GM21529 (cell line): ENCODE measurements at regions not wholly inside any gene's neighbourhood (a gene's known extent, or its start where the extent isn't known, plus 50 kb on each side); places are given as distances from the start of the nearest gene placed in this dataset.
"Not testable (repeated sequence)": the region's sequence is repeated elsewhere in the genome, so short reads cannot be mapped to it uniquely, and the experiment has no call there.

ENCODE experiments used
- ATAC-seq: cut with Tn5 transposase; IDR thresholded peaks from one replicate; pipeline ENCODE4 v1.9.1; 2021; ENCODE audit not compliant: unreplicated experiment

DNA sequence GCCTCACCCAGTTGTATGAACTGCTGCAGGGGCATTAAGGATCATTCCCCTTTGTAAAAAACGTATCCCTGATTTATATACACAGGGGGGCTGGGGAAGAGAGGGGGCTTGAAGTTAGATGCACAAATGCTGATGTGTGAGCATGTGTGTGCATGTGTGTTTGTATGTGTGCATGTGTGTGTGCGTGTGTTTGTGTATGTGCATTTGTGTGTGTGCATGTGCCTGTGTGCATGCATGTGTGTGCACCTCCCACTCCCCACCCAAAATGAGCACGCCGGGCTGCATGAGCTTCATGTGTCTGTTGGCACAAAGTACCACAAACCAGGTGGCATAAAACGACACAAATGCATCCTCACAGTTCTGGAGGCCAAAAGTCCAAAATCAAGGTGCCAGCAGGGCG, 1315.2 kb downstream of the TBC1D22A start:
- no peak for ATAC-seq

GRCh38 chr22:48076008-48076407, 1313.6 kb downstream of the TBC1D22A start:
- no peak for ATAC-seq

GRCh38 chr22:48075604-48076003, 1313.2 kb downstream of the TBC1D22A start:
- no peak for ATAC-seq

- no peak for ATAC-seq
These were observed 1310.3 kb downstream of the TBC1D22A start for GRCh38 chr22:48072777-48073176.

- ATAC-seq: no peak
These were observed 1309.4 kb downstream of the TBC1D22A start for GRCh38 chr22:48071828-48072227.

DNA sequence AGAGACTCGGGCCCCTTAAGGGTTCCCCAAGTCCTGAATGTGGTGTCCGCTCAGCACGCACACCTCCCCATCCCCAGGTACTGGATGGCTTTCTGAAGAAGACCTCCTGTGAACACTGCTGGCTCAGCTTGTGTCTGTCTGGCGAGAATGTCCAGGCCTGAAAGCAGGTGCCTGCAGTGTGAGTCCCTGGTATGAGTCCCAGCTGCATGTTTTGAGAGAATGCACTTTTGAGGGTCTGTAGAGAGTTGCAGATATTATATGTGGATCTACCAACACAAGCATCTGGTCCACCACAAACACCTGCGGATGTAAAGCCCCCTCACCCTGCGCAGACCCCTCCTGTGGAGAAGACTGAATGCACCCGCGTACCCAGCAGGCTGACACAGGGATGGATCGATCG, 1308.9 kb downstream of the TBC1D22A start:
- no peak for ATAC-seq

DNA sequence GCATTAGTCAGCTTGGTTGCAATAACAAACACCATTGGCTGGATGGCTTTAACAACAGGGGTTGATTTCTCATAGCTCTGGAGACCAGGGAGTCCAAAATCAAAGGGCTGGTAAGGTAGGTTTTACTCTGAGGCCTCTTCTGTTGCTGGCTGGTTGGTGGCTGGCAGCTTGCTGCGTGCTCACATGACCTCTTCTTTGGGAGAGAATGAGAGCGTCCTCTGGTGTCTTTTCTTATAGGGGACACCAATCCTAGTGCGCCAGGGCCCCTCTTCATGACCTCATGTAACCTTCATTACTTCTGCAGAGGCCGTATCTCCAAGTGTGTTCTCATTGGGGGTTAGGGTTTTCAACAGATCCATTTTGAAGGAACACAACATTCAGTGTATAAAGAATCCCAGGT, 1308.3 kb downstream of the TBC1D22A start:
- no peak for ATAC-seq

GRCh38 chr22:48070083-48070482, 1307.6 kb downstream of the TBC1D22A start:
- no peak for ATAC-seq

- ATAC-seq: no peak
These were observed 1306.8 kb downstream of the TBC1D22A start for GRCh38 chr22:48069256-48069655.

DNA sequence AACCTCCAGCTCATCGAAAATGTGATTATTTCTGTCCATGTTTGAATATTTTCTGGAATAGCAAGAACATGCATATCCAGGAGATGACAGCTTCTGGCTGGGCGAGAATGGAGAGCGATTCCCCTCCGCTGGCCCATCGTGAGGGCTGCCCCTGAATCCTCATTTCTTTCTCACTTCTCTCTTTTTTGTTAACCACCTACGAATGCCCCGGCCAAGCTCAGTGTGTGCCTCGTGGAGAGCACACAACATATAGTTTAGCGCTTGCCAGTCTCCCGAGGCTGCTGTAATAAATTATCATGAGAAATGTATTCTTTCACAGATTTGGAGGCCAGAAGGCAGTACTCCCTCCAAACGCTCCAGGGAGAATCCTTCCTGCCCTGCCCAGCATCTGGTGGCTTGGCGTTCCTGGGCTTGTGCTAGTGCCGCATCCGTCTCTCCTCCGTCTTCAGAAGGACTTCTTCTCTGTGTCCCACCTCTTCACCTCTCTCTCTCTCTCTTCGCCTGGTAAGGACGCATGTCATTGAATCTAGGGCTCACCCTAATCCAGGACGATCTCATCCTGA, 1306.0 kb downstream of the TBC1D22A start:
- ATAC-seq: no peak

DNA sequence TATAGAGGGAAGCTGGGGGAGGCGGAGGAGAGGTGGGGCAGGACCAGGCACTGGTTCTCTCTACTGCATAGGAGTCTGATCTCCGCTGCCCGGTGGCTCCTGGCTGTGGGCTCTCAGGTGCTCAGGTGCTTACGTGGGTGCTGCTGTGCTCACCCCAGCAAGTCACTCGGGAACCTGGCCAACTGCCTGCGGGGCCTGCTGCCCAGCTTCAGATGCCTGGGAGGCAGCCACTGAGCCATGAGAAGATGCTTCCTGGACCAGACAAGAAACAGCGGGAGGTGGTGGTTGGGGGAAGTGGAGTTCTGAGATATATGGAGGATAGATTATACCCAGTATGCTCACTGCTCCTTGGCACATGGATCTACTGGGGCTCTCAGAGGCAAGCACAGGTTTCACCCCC, 1303.4 kb downstream of the TBC1D22A start:
- no peak for ATAC-seq

DNA sequence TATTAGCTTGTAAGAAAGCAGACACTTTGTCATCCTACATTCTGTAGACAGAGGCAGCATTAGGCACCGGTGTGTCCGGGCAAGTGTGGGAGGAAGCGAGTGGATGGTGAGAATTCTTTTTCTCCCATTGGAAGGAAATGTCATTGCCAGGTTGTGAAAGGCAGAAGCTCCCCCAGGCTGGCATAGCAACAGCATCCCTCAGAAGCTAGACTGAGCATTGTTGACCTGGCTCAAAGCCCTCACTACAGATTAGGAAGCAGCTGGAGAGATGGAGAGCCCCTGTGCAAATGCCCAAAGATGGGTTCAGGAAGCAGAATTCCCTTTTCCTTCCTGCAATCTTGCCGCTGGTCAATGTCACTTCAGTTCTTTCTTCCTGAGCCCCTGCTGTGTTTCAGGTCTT, 1299.3 kb downstream of the TBC1D22A start:
- ATAC-seq: no peak

DNA sequence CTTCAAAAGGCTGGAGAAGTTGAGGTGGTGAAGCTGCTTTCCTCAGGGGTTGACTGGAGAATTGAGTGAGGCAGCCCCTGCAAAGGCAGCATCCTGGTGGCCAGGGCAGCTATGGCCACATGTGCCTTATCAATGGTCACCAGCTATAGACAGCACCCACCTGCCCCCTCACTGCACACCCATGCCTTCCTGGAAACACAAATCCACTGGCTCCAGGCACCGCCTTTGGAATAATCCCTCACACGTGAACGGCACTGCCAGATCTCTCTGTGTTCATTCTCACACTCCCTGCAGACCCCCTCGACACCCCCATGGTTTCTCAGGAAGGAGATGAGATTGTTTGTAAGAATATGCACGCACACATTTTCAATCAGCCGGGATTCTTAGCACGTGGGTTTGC, 1297.8 kb downstream of the TBC1D22A start:
- no peak for ATAC-seq

- not testable (repeated sequence) for ATAC-seq
These were observed 1297.1 kb downstream of the TBC1D22A start for GRCh38 chr22:48059521-48059920.

GRCh38 chr22:48057116-48057835, 1294.8 kb downstream of the TBC1D22A start:
- ATAC-seq: no peak

DNA sequence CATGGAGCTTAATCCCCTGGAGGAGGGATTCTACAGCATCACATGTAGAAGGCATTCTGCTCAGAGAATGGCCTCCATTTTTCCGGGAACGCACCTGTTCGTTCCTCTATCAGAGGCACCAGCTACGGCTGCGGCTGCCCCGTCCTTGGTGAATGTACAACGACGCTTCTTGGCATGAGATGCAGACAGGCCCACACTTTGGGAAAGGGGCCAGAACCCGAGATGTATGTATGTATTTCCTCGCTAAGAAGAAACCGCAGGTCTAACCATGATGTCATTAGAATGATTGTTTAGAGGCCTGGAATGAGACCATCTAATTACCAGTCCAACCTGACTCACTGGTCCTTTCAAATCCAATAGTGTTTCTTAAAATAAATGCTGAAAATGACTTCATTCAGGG, 1293.4 kb downstream of the TBC1D22A start:
- ATAC-seq: no peak

DNA sequence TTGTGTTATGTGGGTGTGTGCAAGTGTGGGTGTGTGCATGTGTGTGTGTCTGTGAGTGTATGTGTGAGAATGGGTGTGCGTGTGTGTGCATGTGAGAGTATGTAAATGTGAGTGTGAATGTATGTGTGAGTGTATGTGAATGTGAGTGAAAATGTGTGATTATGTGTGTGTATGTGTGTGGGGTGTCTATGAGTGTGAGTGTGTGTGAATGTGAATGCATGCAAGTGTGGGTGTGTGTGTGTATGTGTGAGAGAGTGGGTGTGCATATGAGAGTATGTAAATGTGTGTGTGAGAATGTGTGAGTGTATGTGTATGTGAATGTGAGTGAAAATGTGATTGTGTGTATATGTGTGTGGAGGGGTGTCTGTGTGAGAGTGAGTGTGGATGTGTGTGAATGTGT, 1292.7 kb downstream of the TBC1D22A start:
- ATAC-seq: no peak

DNA sequence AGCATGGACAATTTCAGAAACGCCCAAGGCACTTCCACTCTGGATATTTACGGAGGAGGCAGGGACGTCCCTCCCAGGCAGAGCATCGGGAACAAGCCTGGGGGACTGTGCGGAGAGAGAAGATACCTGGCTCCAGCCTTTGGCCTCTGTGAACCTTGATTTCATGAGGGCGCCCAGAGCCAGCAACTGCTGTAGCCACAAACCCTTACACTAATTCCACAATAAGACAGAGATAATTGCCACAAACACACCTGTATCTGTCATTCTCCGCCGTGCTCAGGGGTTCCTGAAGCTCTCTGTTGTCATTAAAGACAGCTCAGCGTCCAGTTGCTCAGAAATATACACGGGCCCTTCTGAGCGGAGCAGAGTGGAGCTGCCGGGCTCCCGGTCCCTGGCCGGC, 1292.1 kb downstream of the TBC1D22A start:
- no peak for ATAC-seq

DNA sequence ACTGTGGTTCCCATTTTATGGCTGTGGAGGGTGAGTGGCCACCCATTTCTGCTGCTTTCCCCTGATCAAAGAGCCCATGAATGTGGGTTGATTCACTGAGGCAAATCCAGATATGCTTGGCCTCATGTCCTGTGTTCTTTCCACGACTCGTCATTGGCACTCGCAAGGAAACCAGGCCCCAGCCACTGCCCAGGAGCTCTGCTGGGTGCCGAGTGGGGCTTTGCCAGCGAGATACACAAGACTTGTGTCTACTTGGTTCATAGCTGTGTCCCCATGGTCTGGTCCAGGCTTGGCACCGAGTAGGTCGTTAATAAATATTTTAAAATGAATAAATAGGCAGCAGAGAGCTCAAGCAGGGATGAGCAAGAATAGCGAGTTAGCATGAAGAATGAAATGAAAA, 1291.5 kb downstream of the TBC1D22A start:
- ATAC-seq: no peak

DNA sequence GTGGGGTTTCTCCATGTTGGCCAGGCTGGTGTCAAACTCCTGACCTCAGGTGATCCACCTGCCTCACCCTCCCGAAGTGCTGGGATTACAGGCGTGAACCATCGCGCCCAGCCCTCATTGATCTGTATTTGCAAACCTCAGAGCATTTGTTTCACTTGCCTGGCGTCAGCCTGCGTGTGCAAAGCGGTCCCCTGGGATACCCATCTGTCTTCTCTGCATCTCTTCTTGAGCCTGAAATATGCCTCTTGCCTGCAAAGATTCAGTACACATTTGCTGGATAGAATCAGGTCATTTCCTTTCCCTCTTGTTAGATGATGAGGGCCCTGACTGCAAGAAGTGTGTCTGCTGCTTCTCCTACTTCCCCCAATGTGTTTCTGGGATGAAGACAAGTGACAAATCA, 1291.0 kb downstream of the TBC1D22A start:
- ATAC-seq: no peak

- ATAC-seq: no peak
These were observed 1290.1 kb downstream of the TBC1D22A start for GRCh38 chr22:48052621-48052890.

GRCh38 chr22:48051796-48052620, 1289.6 kb downstream of the TBC1D22A start:
- ATAC-seq: no peak
